ENCODE measurements at regions not wholly inside any gene's neighbourhood (a gene's known extent, or its start where the extent isn't known, plus 50 kb on each side); places are given as distances from the start of the nearest gene placed in this dataset.

DNA sequence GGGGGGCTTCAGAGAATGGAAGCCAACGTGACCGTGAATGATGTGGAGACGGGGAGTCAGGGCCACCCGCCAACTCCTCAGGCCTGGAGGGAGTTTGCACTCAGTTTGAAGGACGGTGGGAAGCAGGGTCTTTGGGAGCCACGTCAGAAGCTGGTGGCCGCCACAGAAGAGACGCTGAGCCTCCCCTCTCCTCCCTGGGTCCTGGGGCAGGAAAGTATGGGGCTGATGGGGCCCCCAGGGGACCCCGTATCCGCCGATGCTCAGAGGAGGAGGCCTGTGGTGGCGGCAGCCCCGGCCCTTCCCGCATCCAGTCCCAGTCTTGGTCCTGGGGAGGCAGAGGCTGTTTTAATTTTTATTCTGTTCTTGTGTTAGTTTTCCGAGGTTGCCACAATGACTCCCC lies 188.6 kb upstream of the C1orf174 start:
- ATAC-seq, result no peak
- Mint-ChIP-seq H3K27ac (no peak overlapping the region), H3K27me3 (peaks cover 23% of the 10 kb centered on the region), H3K9me3 (peaks cover 4% of the 10 kb centered on the region), H3K36me3 (no peaks in the 10 kb centered on the region), H3K4me1 (no peaks in the 10 kb centered on the region), H3K4me3 (no peak overlapping the region)

- Mint-ChIP-seq H3K4me3 (no peak overlapping the region), H3K4me1 (no peaks in the 10 kb centered on the region), H3K9me3 (peaks cover 6% of the 10 kb centered on the region), H3K27ac (no peak overlapping the region), H3K36me3 (no peaks in the 10 kb centered on the region), H3K27me3 (peaks cover 23% of the 10 kb centered on the region)
- ATAC-seq, result no peak
Measured at GRCh38 chr1:4089421-4090175, 189.5 kb upstream of the C1orf174 start.

GRCh38 chr1:4090556-4090955 lies 190.5 kb upstream of the C1orf174 start:
- Mint-ChIP-seq H3K4me3 (no peak overlapping the region), H3K36me3 (no peaks in the 10 kb centered on the region), H3K4me1 (no peaks in the 10 kb centered on the region), H3K27ac (no peak overlapping the region), H3K9me3 (peaks cover 6% of the 10 kb centered on the region), H3K27me3 (peaks cover 23% of the 10 kb centered on the region)
- no peak for ATAC-seq

DNA sequence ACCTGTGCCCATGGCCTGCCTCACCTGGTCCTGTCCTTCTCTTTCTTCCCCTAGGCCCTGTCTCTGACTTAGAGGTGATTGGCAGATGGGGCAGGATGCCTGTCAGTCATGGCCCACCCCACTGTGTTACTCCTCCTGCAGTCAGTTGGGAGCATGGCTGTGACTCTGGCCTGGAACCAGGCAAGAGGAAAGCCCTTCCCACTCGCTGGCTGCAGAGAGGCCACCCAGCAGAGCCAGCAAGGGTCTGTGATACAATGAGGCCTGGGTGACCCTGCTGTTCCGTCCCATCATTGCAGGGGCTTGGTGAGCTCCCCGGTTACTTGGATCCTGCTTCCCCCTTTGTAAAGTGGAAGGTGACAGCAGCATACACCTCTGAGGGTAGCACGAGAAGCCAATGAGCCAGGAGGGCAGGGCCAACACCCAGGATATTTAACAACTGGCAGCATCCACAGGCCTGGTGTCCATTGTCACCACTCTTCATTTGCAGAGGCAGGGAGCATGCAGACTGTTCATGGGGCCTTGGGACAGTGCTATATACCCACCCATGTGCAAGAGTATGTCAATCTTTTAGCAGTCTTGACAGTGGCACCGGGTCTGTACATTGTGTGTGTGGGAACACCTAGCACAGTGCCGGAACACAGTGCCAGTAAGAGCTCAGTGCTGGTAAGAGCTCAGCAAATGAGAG lies 191.0 kb upstream of the C1orf174 start:
- ATAC-seq, result no peak
- Mint-ChIP-seq H3K4me3 (no peak overlapping the region), H3K9me3 (peaks cover 6% of the 10 kb centered on the region), H3K27me3 (peaks cover 19% of the 10 kb centered on the region), H3K4me1 (no peaks in the 10 kb centered on the region), H3K27ac (no peak overlapping the region), H3K36me3 (no peaks in the 10 kb centered on the region)

- Mint-ChIP-seq H3K4me3 (no peak overlapping the region), H3K27ac (no peak overlapping the region), H3K4me1 (no peaks in the 10 kb centered on the region), H3K9me3 (peaks cover 14% of the 10 kb centered on the region), H3K36me3 (no peaks in the 10 kb centered on the region), H3K27me3 (peaks cover 15% of the 10 kb centered on the region)
- no peak for ATAC-seq
Measured at GRCh38 chr1:4091996-4092395, 191.9 kb upstream of the C1orf174 start.

DNA sequence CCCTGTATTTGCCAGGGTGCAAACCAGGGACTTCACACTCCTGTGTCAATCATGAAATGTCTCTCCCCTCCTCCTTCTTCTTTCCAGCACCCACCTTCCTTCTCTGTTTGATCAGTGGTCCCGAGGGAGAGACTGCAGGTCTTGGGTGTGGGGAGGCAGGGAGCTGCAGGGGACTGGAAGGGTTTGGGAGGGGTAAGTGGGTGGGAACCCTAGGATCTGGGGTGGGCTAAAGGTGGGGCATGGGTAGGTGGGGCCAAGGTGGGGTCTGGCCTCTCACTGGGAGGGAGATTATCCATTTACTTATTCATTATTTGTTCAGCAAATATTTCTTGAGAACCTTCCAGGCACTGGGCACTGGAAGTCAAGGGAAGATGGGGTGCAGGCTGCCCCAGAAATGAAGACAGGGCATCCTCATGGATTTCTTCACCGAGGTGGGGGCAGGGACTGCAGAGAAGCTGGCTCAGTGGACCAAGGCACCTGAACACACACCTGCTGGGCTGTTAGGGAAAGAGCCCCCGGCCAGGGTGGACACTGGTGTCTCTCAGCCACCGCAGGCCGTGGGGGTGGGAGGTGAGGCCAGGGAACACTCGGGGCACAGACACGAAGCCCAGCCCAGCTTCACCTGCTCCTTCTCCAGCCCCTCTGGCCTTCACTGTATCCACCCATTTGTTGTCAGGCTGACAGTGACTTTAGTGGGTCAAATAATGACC lies 193.9 kb upstream of the C1orf174 start:
- Mint-ChIP-seq H3K27ac (no peak overlapping the region), H3K27me3 (no peaks in the 10 kb centered on the region), H3K36me3 (no peaks in the 10 kb centered on the region), H3K4me1 (no peaks in the 10 kb centered on the region), H3K4me3 (no peak overlapping the region), H3K9me3 (peaks cover 14% of the 10 kb centered on the region)
- no peak for ATAC-seq

DNA sequence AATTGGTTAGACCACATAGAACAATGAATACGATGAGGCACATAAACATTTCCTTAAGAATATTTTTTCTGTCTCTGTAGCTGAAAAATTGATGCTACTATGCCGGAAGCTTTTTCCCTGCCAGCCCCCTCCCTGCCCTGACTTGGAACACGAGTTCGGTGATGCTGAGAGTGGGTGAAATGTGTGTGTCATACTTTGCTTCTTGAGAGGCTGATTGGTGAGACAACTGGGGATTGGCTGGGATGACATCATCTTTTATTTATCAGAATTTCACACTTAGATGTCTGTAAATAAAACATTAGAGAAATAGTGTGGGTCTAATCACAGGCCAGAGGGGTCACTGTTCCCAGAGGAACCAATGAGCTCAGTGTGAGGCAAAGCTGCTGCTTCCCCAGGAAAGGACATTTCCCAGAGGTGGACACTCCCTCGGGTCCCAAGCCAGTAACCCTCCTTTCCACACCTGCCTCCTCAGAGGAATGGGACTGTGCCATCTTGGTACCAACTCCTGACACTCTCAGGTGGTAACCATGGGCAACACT lies 195.4 kb upstream of the C1orf174 start:
- Mint-ChIP-seq H3K9me3 (peaks cover 14% of the 10 kb centered on the region), H3K4me1 (no peaks in the 10 kb centered on the region), H3K27me3 (no peaks in the 10 kb centered on the region), H3K36me3 (no peaks in the 10 kb centered on the region), H3K4me3 (no peak overlapping the region), H3K27ac (no peak overlapping the region)
- no peak for ATAC-seq

- H3K36me3 Mint-ChIP-seq, result no peaks in the 10 kb centered on the region
- no peak for ATAC-seq
- H3K4me3 Mint-ChIP-seq, result no peak overlapping the region
- H3K27me3 Mint-ChIP-seq, result peaks cover 11% of the 10 kb centered on the region
- no peak overlapping the region for H3K27ac Mint-ChIP-seq
- no peaks in the 10 kb centered on the region for H3K4me1 Mint-ChIP-seq
- H3K9me3 Mint-ChIP-seq, result peaks cover 4% of the 10 kb centered on the region
Measured at GRCh38 chr1:4101459-4102161, 201.5 kb upstream of the C1orf174 start.

- no peak for ATAC-seq
- Mint-ChIP-seq H3K4me1 (no peaks in the 10 kb centered on the region), H3K4me3 (no peak overlapping the region), H3K27me3 (peaks cover 32% of the 10 kb centered on the region), H3K36me3 (no peaks in the 10 kb centered on the region), H3K9me3 (no peaks in the 10 kb centered on the region), H3K27ac (no peak overlapping the region)
Measured at GRCh38 chr1:4105300-4105880, 205.3 kb upstream of the C1orf174 start.

- no peaks in the 10 kb centered on the region for H3K4me1 Mint-ChIP-seq
- no peak overlapping the region for H3K4me3 Mint-ChIP-seq
- H3K27ac Mint-ChIP-seq, result no peak overlapping the region
- H3K9me3 Mint-ChIP-seq, result no peaks in the 10 kb centered on the region
- no peak for ATAC-seq
- no peaks in the 10 kb centered on the region for H3K36me3 Mint-ChIP-seq
- peaks cover 23% of the 10 kb centered on the region for H3K27me3 Mint-ChIP-seq
Measured at GRCh38 chr1:4106731-4107130, 206.7 kb upstream of the C1orf174 start.

DNA sequence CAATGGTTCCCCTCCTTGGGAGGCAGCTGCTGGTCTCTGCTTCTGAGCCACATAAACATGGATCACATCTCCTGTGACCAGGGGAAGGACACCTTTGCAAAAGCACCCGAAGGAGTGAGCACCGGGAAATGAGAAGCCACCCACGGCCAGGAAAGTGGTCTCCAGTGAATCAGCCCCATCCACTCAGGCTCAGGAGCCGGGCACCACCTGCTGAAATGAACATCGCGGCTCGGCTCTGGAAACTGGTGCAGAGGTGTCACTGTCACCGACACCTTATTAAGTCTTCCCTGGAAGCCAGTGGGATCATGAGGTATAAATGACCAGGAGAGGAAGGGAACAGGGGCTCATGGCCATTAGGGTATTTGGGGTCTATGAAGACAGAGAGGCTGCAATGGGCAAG lies 207.2 kb upstream of the C1orf174 start:
- Mint-ChIP-seq H3K9me3 (no peaks in the 10 kb centered on the region), H3K27me3 (peaks cover 21% of the 10 kb centered on the region), H3K36me3 (no peaks in the 10 kb centered on the region), H3K27ac (no peak overlapping the region), H3K4me3 (no peak overlapping the region), H3K4me1 (no peaks in the 10 kb centered on the region)
- ATAC-seq, result no peak

GRCh38 chr1:4108331-4108730 lies 208.3 kb upstream of the C1orf174 start:
- Mint-ChIP-seq H3K4me1 (no peaks in the 10 kb centered on the region), H3K4me3 (no peak overlapping the region), H3K9me3 (no peaks in the 10 kb centered on the region), H3K27me3 (peaks cover 21% of the 10 kb centered on the region), H3K27ac (no peak overlapping the region), H3K36me3 (no peaks in the 10 kb centered on the region)
- ATAC-seq, result no peak

GRCh38 chr1:4108758-4109627 lies 208.9 kb upstream of the C1orf174 start:
- Mint-ChIP-seq H3K27ac (no peak overlapping the region), H3K9me3 (peaks cover 2% of the 10 kb centered on the region), H3K36me3 (peaks cover under 1% of the 10 kb centered on the region), H3K4me1 (no peaks in the 10 kb centered on the region), H3K4me3 (no peak overlapping the region), H3K27me3 (peaks cover 21% of the 10 kb centered on the region)
- no peak for ATAC-seq

DNA sequence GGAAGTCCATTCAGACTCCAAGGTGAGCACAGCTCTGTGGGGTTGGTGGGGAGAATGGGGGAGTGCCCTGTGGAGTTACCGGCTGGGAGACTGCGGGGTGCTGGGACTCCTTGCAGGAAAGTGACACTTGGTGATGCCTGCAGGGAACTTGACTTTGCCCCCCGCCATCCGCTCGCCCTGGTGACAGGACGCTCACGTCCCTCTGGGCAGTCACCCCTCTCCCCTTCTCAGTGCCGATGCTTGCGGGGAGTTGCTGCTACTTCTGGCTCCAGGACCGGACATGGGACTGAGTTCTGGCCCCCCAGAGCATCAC lies 209.5 kb upstream of the C1orf174 start:
- ATAC-seq, result no peak
- peaks cover 5% of the 10 kb centered on the region for H3K9me3 Mint-ChIP-seq
- H3K36me3 Mint-ChIP-seq, result peaks cover 5% of the 10 kb centered on the region
- peaks cover 21% of the 10 kb centered on the region for H3K27me3 Mint-ChIP-seq
- H3K4me3 Mint-ChIP-seq, result no peak overlapping the region
- H3K4me1 Mint-ChIP-seq, result no peaks in the 10 kb centered on the region
- H3K27ac Mint-ChIP-seq, result no peak overlapping the region

All from stimulated activated memory B cell treated with anti-CD40 and anti-IgM and Interleukin-4, amounts not matched to agents 10 μg/mL and 1 μg/mL and 100 μg/mL, for 72 hours (primary cell).